ENCODE measurements at regions not wholly inside any gene's neighbourhood (a gene's known extent, or its start where the extent isn't known, plus 50 kb on each side); places are given as distances from the start of the nearest gene placed in this dataset.

DNA sequence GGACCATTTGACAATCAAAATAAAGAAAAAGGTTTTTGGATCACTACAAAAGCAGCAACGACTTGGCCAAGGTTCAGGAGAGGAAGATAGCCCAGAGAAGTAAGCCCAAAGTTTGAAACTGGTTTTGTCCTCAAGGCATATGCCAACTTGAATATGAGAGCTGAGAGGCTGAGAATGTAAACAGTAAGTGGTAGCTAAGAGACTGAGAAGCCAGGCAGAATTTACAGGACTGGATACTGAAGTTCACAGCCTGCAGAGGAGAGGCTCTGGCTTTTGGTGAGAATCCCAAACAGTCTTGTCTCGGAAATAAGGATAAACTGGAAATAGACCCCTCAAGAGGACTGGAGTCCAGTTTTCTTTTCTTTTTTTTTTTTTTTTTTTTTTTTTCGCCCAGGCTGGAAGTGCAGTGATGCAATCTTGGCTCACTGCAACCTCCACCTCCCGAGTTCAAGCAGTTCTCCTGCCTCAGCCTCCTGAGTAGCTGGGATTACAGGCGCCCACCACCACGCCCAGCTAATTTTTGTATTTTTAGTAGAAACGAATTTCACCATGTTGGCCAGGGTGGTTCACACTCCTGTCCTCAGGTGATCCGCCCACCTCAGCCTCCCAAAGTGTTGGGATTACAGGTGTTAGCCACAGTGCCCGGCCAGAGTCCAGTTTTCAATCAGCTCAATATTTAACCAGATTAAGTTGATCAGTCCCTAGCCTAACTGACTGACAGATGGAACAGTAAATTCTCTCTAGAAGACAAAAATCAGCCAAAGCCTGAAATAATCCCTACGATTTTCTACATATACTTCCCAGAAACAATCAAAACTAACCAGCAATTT is 82.6 kb upstream of the COCH start:
- TF ChIP-seq POLR2A (IDR thresholded peaks at IDR 0.05) (no peak), EP300 (IDR thresholded peaks at IDR 0.05) (no peak), POLR2AphosphoS5 (IDR thresholded peaks at IDR 0.05) (no peak)
- TF ChIP-seq, protein P1, sequence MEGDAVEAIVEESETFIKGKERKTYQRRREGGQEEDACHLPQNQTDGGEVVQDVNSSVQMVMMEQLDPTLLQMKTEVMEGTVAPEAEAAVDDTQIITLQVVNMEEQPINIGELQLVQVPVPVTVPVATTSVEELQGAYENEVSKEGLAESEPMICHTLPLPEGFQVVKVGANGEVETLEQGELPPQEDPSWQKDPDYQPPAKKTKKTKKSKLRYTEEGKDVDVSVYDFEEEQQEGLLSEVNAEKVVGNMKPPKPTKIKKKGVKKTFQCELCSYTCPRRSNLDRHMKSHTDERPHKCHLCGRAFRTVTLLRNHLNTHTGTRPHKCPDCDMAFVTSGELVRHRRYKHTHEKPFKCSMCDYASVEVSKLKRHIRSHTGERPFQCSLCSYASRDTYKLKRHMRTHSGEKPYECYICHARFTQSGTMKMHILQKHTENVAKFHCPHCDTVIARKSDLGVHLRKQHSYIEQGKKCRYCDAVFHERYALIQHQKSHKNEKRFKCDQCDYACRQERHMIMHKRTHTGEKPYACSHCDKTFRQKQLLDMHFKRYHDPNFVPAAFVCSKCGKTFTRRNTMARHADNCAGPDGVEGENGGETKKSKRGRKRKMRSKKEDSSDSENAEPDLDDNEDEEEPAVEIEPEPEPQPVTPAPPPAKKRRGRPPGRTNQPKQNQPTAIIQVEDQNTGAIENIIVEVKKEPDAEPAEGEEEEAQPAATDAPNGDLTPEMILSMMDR (IDR thresholded peaks at IDR 0.05) = no peak
